Dendritic cell treated with granulocyte-macrophage colony-stimulating factor and Interleukin-4, amounts not matched to agents 40 ng/mL and 50 ng/mL, for 4 days (primary cell): ENCODE measurements at regions not wholly inside any gene's neighbourhood (a gene's known extent, or its start where the extent isn't known, plus 50 kb on each side); places are given as distances from the start of the nearest gene placed in this dataset.

ENCODE experiments used
- H3K27ac Mint-ChIP-seq: one replicate; pipeline ENCODE4 v1.8.0; 2022; ENCODE audit warnings: mild to moderate bottlenecking, mixed read lengths
- H3K27me3 Mint-ChIP-seq: one replicate; pipeline ENCODE4 v1.8.0; 2022; ENCODE audit warnings: mild to moderate bottlenecking, mixed read lengths
- H3K36me3 Mint-ChIP-seq: one replicate; pipeline ENCODE4 v1.8.0; 2022; ENCODE audit warnings: low read depth, mixed read lengths
- H3K4me1 Mint-ChIP-seq: one replicate; pipeline ENCODE4 v1.8.0; 2022; ENCODE audit warnings: low read depth, mixed read lengths
- H3K4me3 Mint-ChIP-seq: one replicate; pipeline ENCODE4 v1.8.0; 2022; ENCODE audit warnings: mild to moderate bottlenecking, moderate library complexity, mixed read lengths
- H3K9me3 Mint-ChIP-seq: one replicate; pipeline ENCODE4 v1.8.0; 2022; ENCODE audit warnings: mixed read lengths
- intact Hi-C: fragments of 100-400 bp; cut with micrococcal nuclease; formaldehyde crosslinking; loops from one replicate; pipeline ENCODE4 v1.15.0; 2022

DNA sequence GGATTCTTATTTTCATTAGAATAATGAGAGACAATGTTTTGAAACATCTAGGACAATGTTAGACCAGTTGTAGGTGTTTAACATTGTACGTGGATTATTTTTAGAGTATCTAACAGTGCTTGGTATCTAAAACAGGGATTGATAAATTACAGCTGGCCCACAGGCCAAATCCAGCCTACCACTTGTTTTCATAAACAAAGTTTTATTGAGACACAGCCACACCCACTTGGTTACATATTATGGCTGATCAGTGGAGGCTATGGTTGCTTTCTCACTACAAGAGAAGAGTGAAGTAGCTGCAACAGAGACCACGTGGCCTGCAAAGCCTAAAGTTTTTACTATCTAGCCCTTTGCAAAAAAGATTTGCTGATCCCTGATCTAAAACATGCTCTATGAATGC is 223.1 kb upstream of the CTNNB1 start:
- no peak overlapping the region for H3K27ac Mint-ChIP-seq
- H3K9me3 Mint-ChIP-seq, result no peaks in the 10 kb centered on the region
- intact Hi-C loops, result no loop called here
- H3K4me1 Mint-ChIP-seq, result peaks cover 15% of the 10 kb centered on the region
- no peaks in the 10 kb centered on the region for H3K27me3 Mint-ChIP-seq
- H3K36me3 Mint-ChIP-seq, result no peaks in the 10 kb centered on the region
- no peak overlapping the region for H3K4me3 Mint-ChIP-seq

DNA sequence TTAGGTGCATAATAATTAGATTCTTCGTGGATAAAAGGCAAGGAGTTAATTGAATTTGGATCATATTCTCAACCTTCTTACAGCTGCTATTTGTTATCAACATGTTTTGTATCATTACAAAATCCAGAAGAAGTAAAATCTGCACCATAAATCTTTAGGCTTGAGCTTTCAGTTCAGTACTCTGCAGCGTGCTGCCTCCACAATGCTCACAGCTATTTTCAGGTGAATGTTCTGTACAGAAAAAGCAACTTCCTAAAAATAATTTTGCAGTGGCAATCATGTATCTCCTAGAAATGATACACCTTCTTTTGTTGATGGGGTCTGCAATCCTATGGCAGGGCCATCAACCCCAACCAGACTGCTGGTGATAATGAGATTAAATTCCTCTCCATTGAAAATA is 220.9 kb upstream of the CTNNB1 start:
- Mint-ChIP-seq H3K4me1 (no peaks in the 10 kb centered on the region), H3K27ac (no peak overlapping the region), H3K9me3 (no peaks in the 10 kb centered on the region), H3K27me3 (no peaks in the 10 kb centered on the region), H3K4me3 (no peak overlapping the region), H3K36me3 (no peaks in the 10 kb centered on the region)
- intact Hi-C loops, result no loop called here

DNA sequence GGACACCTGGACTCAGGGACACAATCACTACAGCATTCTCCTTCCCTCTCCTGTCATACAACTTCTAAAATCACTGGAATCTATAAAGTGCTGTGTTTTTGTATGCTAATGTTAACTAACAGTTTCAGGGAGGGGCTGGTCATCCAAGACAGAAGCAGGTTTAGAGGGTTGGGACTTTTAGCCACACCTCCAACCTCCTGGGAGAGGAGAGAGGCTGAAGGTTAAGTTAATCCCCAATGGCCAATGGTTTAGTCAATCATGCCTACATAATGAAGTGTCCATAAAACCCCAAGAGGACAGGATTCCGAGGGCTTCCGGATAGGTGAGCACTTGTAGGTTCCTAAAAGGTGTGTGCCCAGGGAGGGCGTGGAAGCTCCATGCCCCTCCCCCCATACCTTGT is 219.3 kb upstream of the CTNNB1 start:
- intact Hi-C loops, result no loop called here
- Mint-ChIP-seq H3K4me1 (no peaks in the 10 kb centered on the region), H3K27ac (no peak overlapping the region), H3K4me3 (no peak overlapping the region), H3K9me3 (no peaks in the 10 kb centered on the region), H3K36me3 (no peaks in the 10 kb centered on the region), H3K27me3 (no peaks in the 10 kb centered on the region)

DNA sequence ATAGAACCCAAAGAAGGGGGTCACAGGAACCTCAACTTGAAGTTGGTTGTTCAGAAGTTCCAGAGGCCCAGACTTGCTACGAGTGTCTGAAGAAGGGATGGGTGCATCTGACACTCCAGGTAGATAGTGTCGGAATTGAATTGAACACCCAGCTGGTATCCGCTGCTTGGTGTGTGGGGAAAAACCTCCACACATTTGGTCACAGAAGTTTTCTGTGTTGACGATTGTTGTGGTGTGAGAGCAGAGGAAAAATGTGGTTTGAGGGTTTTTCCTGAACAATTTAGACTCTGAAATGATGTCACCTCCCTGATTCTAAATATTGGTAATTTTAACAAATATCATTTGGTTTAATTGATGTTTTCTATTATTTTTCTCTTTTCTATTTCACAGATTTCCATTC is 218.8 kb upstream of the CTNNB1 start:
- Mint-ChIP-seq H3K4me3 (no peak overlapping the region), H3K36me3 (no peaks in the 10 kb centered on the region), H3K27ac (no peak overlapping the region), H3K27me3 (no peaks in the 10 kb centered on the region), H3K9me3 (no peaks in the 10 kb centered on the region), H3K4me1 (no peaks in the 10 kb centered on the region)
- intact Hi-C loops, result no loop called here

DNA sequence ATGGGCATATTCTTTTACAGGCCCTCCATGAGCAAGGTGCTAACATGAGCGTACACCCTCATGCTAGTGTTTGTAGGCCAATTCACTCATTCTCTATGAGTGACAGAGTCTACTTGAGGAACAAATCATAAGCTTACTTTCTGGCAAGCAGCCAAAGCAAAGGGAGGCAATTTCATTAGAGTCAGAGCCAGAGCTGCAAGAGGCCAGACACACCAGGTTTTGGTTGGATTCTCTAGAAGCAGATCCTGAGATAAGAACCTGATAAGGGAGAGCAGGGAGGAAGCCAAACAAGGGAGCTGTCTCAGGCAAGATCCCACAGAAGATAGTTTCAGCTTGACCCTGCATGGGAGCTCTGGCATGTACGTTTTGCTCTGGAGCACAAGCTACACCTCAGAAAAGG is 214.1 kb upstream of the CTNNB1 start:
- no peaks in the 10 kb centered on the region for H3K27me3 Mint-ChIP-seq
- H3K27ac Mint-ChIP-seq, result no peak overlapping the region
- no peaks in the 10 kb centered on the region for H3K36me3 Mint-ChIP-seq
- no peaks in the 10 kb centered on the region for H3K9me3 Mint-ChIP-seq
- intact Hi-C loops, result no loop called here
- no peaks in the 10 kb centered on the region for H3K4me1 Mint-ChIP-seq
- H3K4me3 Mint-ChIP-seq, result no peak overlapping the region

DNA sequence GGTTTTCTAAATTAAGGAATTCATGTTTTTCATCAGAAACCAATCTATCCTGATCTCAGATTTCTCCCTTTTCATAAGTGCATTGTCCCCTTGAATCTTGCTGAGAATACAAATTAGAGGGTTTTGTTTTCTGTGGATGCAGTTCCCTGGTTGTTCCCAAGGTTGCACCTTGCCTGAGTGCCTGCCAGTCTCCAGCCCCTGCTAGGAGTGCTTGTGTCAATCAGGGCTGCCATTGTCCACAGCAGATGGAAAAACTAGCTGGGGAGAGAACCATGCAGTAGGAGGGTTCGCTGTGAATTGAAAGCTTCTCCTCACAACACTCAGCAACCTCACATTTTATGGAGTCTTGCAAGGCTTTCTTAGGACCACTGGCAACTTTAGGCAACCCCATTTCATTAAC is 210.8 kb upstream of the CTNNB1 start:
- no peak overlapping the region for H3K4me3 Mint-ChIP-seq
- intact Hi-C loops, result no loop called here
- H3K27ac Mint-ChIP-seq, result no peak overlapping the region
- no peaks in the 10 kb centered on the region for H3K27me3 Mint-ChIP-seq
- H3K36me3 Mint-ChIP-seq, result no peaks in the 10 kb centered on the region
- no peaks in the 10 kb centered on the region for H3K9me3 Mint-ChIP-seq
- no peaks in the 10 kb centered on the region for H3K4me1 Mint-ChIP-seq

DNA sequence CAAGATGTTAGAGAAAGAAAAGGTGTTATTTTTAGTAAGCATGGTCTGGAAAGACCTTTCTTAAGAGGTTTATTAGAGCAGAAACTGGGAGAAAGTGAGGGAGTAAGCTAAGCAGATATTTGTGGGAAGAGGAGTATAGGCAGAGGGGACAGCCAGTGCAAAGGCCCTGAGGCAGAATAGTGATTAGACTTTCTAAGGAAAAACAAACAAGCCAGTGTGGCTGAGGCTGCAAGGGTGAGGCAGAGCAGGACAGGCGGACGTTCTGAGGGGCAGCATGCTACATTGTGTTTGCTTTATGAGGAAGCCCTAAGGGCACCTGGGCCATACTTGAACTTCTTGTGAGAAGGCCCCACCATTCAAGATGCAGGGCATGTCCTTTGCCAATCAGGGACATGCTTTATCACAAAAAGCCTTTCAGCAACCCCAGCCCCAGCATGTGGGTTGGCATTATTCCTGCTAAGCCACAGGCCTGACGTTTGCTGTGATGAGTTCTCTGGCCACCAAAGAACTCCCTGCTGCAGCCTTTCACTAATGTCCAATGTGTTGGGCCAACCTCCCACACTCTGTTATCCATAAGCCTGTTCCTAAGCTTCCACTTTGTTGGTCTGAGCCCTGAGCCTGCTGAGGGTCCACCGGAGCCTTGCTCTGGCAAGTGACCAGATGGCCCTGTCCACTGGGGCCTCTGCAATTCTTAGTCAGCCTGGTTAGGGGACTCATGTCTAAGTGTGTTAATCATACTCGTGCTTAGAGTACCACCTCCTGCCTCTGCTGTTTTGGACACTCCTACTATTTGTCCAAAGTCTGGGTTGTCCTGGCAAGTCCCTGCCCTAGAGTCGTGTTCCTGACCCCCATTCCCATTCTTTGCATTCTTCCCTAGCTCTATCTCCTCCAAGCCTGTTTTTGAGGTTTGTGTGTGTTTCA is 209.9 kb upstream of the CTNNB1 start:
- no peaks in the 10 kb centered on the region for H3K27me3 Mint-ChIP-seq
- no peaks in the 10 kb centered on the region for H3K9me3 Mint-ChIP-seq
- intact Hi-C loops, result no loop called here
- H3K4me3 Mint-ChIP-seq, result no peak overlapping the region
- H3K27ac Mint-ChIP-seq, result no peak overlapping the region
- H3K36me3 Mint-ChIP-seq, result no peaks in the 10 kb centered on the region
- no peaks in the 10 kb centered on the region for H3K4me1 Mint-ChIP-seq

DNA sequence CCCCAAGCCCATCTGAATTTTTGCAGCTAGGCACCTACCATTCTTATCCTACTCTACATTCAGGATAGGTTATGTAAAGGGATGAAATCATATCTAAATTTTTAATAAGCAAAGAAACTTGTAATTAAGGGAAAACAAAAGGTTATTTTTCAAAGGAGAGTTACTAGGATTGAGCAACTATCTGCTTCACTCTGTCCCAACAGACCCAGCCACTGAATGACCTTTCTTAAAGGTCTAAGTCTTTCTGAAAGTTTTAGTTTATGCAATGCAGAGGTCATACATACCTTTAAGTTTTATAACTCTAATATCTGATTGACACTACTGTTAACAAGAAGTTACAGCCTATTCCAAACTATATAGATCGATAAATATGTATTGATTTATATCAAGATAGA is 209.2 kb upstream of the CTNNB1 start:
- no peaks in the 10 kb centered on the region for H3K36me3 Mint-ChIP-seq
- no peak overlapping the region for H3K4me3 Mint-ChIP-seq
- no peaks in the 10 kb centered on the region for H3K4me1 Mint-ChIP-seq
- intact Hi-C loops, result no loop called here
- H3K27me3 Mint-ChIP-seq, result no peaks in the 10 kb centered on the region
- no peak overlapping the region for H3K27ac Mint-ChIP-seq
- H3K9me3 Mint-ChIP-seq, result no peaks in the 10 kb centered on the region

DNA sequence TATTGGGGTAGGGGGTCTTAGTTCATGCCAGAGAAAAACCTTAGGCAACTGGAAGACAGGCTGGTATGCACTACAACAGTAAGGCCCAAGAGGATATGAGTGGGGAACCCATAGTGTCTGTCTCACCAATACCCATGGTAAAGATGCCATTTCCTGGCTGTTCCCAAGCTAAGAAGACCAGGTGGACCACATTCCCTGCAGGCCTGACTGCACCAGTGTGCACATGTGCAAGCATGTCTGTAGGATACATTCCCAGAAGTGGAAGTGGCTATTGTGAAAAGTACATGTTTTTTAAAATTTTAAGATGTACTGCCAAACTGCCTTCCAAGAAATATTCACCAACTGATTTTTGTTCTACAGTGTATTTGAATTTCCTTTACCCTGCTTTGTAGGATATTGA is 207.3 kb upstream of the CTNNB1 start:
- intact Hi-C loops, result no loop called here

DNA sequence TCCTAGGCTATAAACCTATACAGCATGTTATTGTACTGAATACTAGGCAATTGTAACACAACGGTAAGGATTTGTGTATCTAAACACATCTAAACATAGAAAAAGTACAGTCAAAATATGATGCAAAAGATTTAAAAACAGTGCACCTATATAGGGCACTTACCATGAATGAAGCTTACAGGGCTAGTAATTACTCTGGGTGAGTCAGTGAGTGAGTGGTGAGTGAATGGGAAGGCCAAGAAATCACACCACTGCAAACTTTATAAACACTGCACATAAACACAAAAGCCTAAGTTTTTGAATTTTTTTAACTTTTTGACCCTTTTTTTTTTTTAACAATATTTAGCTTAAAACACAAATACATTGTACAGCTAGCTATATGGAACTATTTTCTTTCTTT is 204.7 kb upstream of the CTNNB1 start:
- peaks cover 7% of the 10 kb centered on the region for H3K4me1 Mint-ChIP-seq
- H3K27ac Mint-ChIP-seq, result no peak overlapping the region
- no peaks in the 10 kb centered on the region for H3K27me3 Mint-ChIP-seq
- H3K9me3 Mint-ChIP-seq, result no peaks in the 10 kb centered on the region
- H3K36me3 Mint-ChIP-seq, result no peaks in the 10 kb centered on the region
- intact Hi-C loops, result no loop called here
- no peak overlapping the region for H3K4me3 Mint-ChIP-seq

More for the DNA sequence above, 207.3 kb upstream of the CTNNB1 start:
- Mint-ChIP-seq H3K4me1 (no peaks in the 10 kb centered on the region), H3K9me3 (no peaks in the 10 kb centered on the region), H3K36me3 (no peaks in the 10 kb centered on the region), H3K27ac (no peak overlapping the region), H3K27me3 (no peaks in the 10 kb centered on the region), H3K4me3 (no peak overlapping the region)

DNA sequence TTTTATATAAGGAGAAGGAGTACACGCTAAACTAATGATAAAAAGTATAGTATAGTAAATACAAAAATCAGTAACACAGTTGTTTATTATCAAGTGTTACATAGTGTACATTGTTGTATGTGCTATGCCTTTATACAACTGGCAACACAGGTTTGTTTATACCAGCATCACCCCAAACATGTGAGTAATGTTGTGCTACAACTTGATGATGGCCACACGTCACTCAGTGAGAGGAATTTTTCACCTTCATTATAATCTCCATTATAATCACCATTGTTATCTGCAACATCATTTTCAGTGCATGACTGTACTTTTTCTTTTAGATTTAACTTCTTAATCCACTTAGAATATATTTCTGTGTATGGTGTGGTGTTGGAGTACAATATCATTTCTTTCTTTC is 204.0 kb upstream of the CTNNB1 start:
- no peak overlapping the region for H3K27ac Mint-ChIP-seq
- H3K4me3 Mint-ChIP-seq, result no peak overlapping the region
- H3K36me3 Mint-ChIP-seq, result no peaks in the 10 kb centered on the region
- H3K9me3 Mint-ChIP-seq, result no peaks in the 10 kb centered on the region
- H3K4me1 Mint-ChIP-seq, result peaks cover 7% of the 10 kb centered on the region
- intact Hi-C loops, result no loop called here
- peaks cover under 1% of the 10 kb centered on the region for H3K27me3 Mint-ChIP-seq

DNA sequence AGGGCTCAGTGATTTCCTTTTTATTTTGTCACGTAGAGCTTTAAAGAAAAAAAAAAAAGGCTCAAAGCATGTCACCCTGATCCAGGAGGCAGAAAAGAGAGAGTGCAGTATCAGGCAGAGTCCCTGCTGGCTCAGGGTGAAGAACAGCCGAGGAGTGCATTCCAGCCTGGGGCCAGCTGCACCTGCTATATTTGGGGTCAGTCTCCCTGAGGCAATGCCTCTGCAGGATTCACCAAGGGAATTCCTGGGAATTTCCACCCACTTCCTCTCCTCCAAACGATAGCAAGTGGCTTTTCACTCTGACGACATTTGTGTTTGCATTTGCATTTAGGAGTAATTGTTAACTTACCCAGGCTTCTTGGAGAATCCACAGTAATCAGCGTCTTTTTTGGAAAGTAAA is 202.9 kb upstream of the CTNNB1 start:
- no peaks in the 10 kb centered on the region for H3K9me3 Mint-ChIP-seq

DNA sequence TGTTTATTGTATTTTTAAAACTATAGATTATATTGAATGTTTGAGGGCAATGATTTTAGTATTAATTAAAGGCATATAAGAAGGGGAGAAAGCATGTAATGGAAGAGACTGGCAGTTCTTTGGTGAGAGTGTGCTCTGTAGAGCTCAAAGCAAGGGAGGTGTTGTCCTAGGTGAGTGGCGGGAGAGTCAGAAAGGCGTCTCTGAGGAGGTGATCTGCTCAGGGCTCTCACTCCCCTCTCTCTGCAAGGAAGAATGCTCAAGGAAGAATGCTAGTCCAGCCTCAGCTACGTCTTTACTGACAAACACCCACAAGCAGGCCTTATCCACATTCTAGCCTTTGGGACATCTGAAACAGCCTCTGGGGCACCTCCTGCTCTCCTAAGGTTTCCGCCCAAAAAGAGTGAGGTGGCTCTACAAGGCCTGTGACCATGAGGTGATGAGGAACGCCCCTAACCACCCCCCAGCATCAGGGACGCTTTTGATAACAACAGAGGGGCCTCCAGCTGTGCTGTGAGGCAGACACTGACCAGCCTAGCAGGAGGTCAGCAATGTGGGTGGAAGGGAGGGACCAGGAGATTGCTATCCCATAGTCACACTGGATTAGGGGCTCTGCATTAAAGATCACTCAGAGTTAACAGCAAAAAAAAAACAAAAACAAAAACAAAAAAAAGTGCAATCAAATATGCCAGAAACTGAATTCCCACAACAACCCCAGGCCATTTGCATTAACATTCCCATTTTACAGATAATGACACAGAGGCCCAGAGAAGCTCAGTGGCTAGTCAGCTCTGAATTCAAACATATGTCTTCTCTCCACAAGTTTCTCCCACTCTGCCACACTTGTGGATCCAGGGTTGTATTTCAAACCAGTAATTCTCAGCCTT is 202.2 kb upstream of the CTNNB1 start:
- intact Hi-C loops, result no loop called here
- no peak overlapping the region for H3K27ac Mint-ChIP-seq
- H3K9me3 Mint-ChIP-seq, result no peaks in the 10 kb centered on the region
- H3K36me3 Mint-ChIP-seq, result no peaks in the 10 kb centered on the region
- peaks cover 7% of the 10 kb centered on the region for H3K4me1 Mint-ChIP-seq
- no peak overlapping the region for H3K4me3 Mint-ChIP-seq
- H3K27me3 Mint-ChIP-seq, result peaks cover 1% of the 10 kb centered on the region

More for the DNA sequence above, 202.9 kb upstream of the CTNNB1 start:
- Mint-ChIP-seq H3K36me3 (no peaks in the 10 kb centered on the region), H3K27ac (no peak overlapping the region), H3K4me1 (peaks cover 7% of the 10 kb centered on the region), H3K4me3 (no peak overlapping the region), H3K27me3 (peaks cover 1% of the 10 kb centered on the region)
- intact Hi-C loops, result no loop called here

DNA sequence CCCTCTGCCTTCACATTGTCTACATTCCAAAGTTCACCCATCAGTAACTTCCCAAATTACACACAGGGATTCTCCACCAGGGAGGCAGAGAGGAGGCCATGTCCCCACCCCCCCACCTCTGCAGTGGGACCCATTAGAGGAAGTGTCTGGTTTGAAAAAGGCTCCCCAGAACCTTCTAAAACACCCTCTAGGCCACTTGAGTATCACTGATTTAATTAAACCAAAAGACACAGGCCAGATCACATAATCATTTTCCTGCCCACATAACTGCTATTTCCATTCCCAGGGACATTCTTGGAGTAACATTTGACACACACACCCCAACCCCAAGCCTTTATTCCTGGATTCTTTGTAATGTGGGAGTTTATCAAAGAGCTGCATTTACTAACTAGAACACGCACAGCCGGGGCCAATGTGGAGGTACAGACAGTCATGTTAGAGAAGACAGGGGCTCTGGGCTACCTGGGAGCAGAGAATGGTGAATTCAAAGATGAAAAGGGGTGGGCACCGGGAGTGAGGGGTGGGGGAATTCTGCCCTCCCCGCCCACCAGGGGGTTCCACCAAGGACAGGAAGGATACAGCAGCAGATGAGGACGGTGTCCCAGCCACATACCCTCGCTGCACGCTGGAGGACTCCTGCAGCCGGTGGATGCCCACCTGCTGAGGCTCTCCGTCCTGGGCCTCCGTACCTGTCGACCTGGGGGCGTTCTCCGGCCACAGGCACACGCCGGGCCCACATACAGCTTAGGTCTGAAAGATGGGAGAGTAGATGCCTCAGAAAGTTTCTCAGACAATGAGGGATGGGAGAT is 201.4 kb upstream of the CTNNB1 start:
- H3K27ac Mint-ChIP-seq, result no peak overlapping the region
- intact Hi-C loops, result no loop called here
- no peaks in the 10 kb centered on the region for H3K36me3 Mint-ChIP-seq
- H3K9me3 Mint-ChIP-seq, result no peaks in the 10 kb centered on the region
- H3K4me3 Mint-ChIP-seq, result no peak overlapping the region
- H3K4me1 Mint-ChIP-seq, result peaks cover 7% of the 10 kb centered on the region
- H3K27me3 Mint-ChIP-seq, result peaks cover 1% of the 10 kb centered on the region
